GM23338 (cell line): ENCODE measurements at regions not wholly inside any gene's neighbourhood (a gene's known extent, or its start where the extent isn't known, plus 50 kb on each side); places are given as distances from the start of the nearest gene placed in this dataset.

Source experiments
- ATAC-seq: fragments of 200-7000 bp; cut with Tn5 transposase; 3 replicates; pipeline ENCODE4 v1.9.1; 2020
- DNase-seq: peaks from one replicate; pipeline ENCODE4 v3.0.0-alpha.2; 2015; ENCODE audit warnings: low spot score
- H2AFZ ChIP-seq: fragments of 200-600 bp; sonication (generic); 2 replicates; pipeline ENCODE4 v1.8.0; 2016; ENCODE audit warnings: antibody characterized with exemption, mild to moderate bottlenecking, moderate library complexity
- H3F3A ChIP-seq: fragments of 200-600 bp; sonication (generic); replicated peaks from 2 replicates; pipeline ENCODE4 v1.8.0; 2017; ENCODE audit warnings: antibody characterized with exemption, mixed run types, low read depth
- H3K27ac ChIP-seq: fragments of 200-600 bp; sonication (generic); 2 replicates; pipeline ENCODE4 v1.6.1; 2016; ENCODE audit warnings: low read depth
- H3K27me3 ChIP-seq: fragments of 200-600 bp; sonication (generic); 2 replicates; pipeline ENCODE4 v1.8.0; 2016; ENCODE audit warnings: mild to moderate bottlenecking, mixed run types, moderate library complexity; ENCODE audit not compliant: insufficient read depth
- H3K36me3 ChIP-seq: fragments of 200-600 bp; sonication (generic); 2 replicates; pipeline ENCODE4 v1.8.0; 2016; ENCODE audit warnings: mild to moderate bottlenecking; ENCODE audit not compliant: insufficient read depth
- H3K4me1 ChIP-seq: fragments of 200-600 bp; sonication (generic); 2 replicates; pipeline ENCODE4 v1.8.0; 2016; ENCODE audit warnings: mild to moderate bottlenecking, moderate library complexity; ENCODE audit not compliant: insufficient read depth
- H3K4me2 ChIP-seq: fragments of 200-600 bp; sonication (generic); 2 replicates; pipeline ENCODE4 v1.7.1; 2017; ENCODE audit warnings: mixed run types
- H3K4me3 ChIP-seq: fragments of 200-600 bp; sonication (generic); 2 replicates; pipeline ENCODE4 v1.6.1; 2016; ENCODE audit warnings: mixed run types
- H3K79me2 ChIP-seq: fragments of 200-600 bp; sonication (generic); replicated peaks from 2 replicates; pipeline ENCODE4 v1.8.0; 2017; ENCODE audit warnings: mild to moderate bottlenecking; ENCODE audit not compliant: insufficient read depth
- H3K9me2 ChIP-seq: fragments of 200-600 bp; sonication (generic); 2 replicates; pipeline ENCODE4 v1.8.0; 2017; ENCODE audit not compliant: insufficient read depth
- H4K20me1 ChIP-seq: fragments of 200-600 bp; sonication (generic); replicated peaks from 2 replicates; pipeline ENCODE4 v1.8.0; 2017; ENCODE audit warnings: mild to moderate bottlenecking; ENCODE audit not compliant: insufficient read depth
- H3K27ac Mint-ChIP-seq: 2 replicates; pipeline ENCODE4 v1.8.0; 2020; ENCODE audit warnings: inconsistent platforms, mild to moderate bottlenecking, moderate library complexity, mixed read lengths
- H3K27me3 Mint-ChIP-seq: 3 replicates; pipeline ENCODE4 v1.8.0; 2022; ENCODE audit warnings: low read depth, mild to moderate bottlenecking, moderate library complexity, mixed read lengths, inconsistent platforms; ENCODE audit not compliant: insufficient read depth, poor library complexity
- H3K36me3 Mint-ChIP-seq: 3 replicates; pipeline ENCODE4 v1.8.0; 2021; ENCODE audit warnings: low read depth, mild to moderate bottlenecking, inconsistent platforms, moderate library complexity, mixed read lengths
- H3K4me1 Mint-ChIP-seq: 3 replicates; pipeline ENCODE4 v1.8.0; 2020; ENCODE audit warnings: mild to moderate bottlenecking, inconsistent platforms, mixed read lengths
- H3K4me3 Mint-ChIP-seq: 3 replicates; pipeline ENCODE4 v1.8.0; 2021; ENCODE audit warnings: moderate library complexity, mild to moderate bottlenecking, inconsistent platforms, mixed read lengths
- H3K9me3 Mint-ChIP-seq: 3 replicates; pipeline ENCODE4 v1.8.0; 2020; ENCODE audit warnings: moderate library complexity, mild to moderate bottlenecking, inconsistent platforms, mixed read lengths
- CTCF ChIP-seq, 2 experiments: fragments of 200-600 bp in 1 of 2; sonication (generic) in 1 of 2; conservative IDR thresholded peaks; 2 replicates each; pipeline versions ENCODE4 v1.5.1 to v1.6.1; 2016 to 2017; ENCODE audit warnings: antibody characterized with exemption in 2 of 2, low read depth in 2 of 2, mild to moderate bottlenecking in 2 of 2, moderate library complexity in 1 of 2
- EZH2 ChIP-seq: fragments of 200-600 bp; sonication (generic); IDR thresholded peaks from one replicate; pipeline ENCODE4 v1.8.0; 2017; ENCODE audit warnings: antibody characterized with exemption, mild to moderate bottlenecking, low read depth; ENCODE audit not compliant: unreplicated experiment
- EZH2phosphoT487 ChIP-seq: fragments of 200-600 bp; sonication (generic); IDR thresholded peaks from one replicate; pipeline ENCODE4 v1.8.1; 2018; ENCODE audit warnings: antibody characterized with exemption; ENCODE audit not compliant: unreplicated experiment
- JUNB ChIP-seq: IDR thresholded peaks from one replicate; pipeline ENCODE4 v1.6.1; 2016; ENCODE audit warnings: antibody characterized with exemption; ENCODE audit not compliant: unreplicated experiment
- NANOG ChIP-seq: IDR thresholded peaks from 2 replicates; pipeline ENCODE4 v1.6.1; 2016; ENCODE audit warnings: antibody characterized with exemption, borderline replicate concordance
- POLR2AphosphoS5 ChIP-seq: IDR thresholded peaks from 2 replicates; pipeline ENCODE4 v1.6.1; 2016; ENCODE audit warnings: antibody characterized with exemption, low read depth
- STAT1 ChIP-seq: IDR thresholded peaks from one replicate; pipeline ENCODE4 v1.6.1; 2016; ENCODE audit warnings: antibody characterized with exemption; ENCODE audit not compliant: unreplicated experiment
- ZNF114 ChIP-seq: fragments of 250-450 bp; sonication (Bioruptor Pico); IDR thresholded peaks from 2 replicates; pipeline ENCODE4 v1.5.0; 2020; ENCODE audit warnings: mild to moderate bottlenecking, moderate library complexity
- TF ChIP-seq, protein P1 (sequence below): IDR thresholded peaks from one replicate; pipeline ENCODE4 v1.6.1; 2018; ENCODE audit warnings: antibody characterized with exemption; ENCODE audit not compliant: unreplicated experiment

- TF ChIP-seq CTCF (conservative IDR thresholded peaks at IDR 0.05; ENCODE audit: low read depth in 2 of 2) (no peak), EZH2phosphoT487 (no peak)
Measured at GRCh38 chr9:99578666-99579065, 243.0 kb upstream of the NR4A3 start (continued).

- Histone ChIP-seq H3K4me2 (no peak overlapping the region), H4K20me1 (no peaks in the 10 kb centered on the region), H3K36me3 (no peaks in the 10 kb centered on the region), H3K27ac (no peak overlapping the region), H2AFZ (no peak overlapping the region), H3K79me2 (no peaks in the 10 kb centered on the region), H3K4me3 (no peak overlapping the region), H3K9me2 (peaks cover 15% of the 10 kb centered on the region; the same call in 1 of the 2 replicates), H3K27me3 (no peaks in the 10 kb centered on the region), H3F3A (no peaks in the 10 kb centered on the region), H3K4me1 (peaks cover 7% of the 10 kb centered on the region; the same call in 1 of the 2 replicates)
- Mint-ChIP-seq H3K4me1 (peaks cover 3% of the 10 kb centered on the region; the same call in 2 of the 3 replicates), H3K36me3 (0 out of 3 replicates have a peak, but pooled peaks cover 3% of the 10 kb centered on the region), H3K9me3 (peaks cover 9% of the 10 kb centered on the region), H3K4me3 (no peak overlapping the region), H3K27me3 (peaks cover 2% of the 10 kb centered on the region), H3K27ac (no peak overlapping the region)
- no peak for ATAC-seq
- no peak for DNase-seq
- TF ChIP-seq STAT1: no peak
- no peak for TF ChIP-seq ZNF114 (CRISPR knock-in tag)
- TF ChIP-seq POLR2AphosphoS5: no peak
- TF ChIP-seq JUNB: no peak
- TF ChIP-seq CTCF (conservative IDR thresholded peaks at IDR 0.05; ENCODE audit: low read depth in 2 of 2): no peak
- TF ChIP-seq, protein P1, sequence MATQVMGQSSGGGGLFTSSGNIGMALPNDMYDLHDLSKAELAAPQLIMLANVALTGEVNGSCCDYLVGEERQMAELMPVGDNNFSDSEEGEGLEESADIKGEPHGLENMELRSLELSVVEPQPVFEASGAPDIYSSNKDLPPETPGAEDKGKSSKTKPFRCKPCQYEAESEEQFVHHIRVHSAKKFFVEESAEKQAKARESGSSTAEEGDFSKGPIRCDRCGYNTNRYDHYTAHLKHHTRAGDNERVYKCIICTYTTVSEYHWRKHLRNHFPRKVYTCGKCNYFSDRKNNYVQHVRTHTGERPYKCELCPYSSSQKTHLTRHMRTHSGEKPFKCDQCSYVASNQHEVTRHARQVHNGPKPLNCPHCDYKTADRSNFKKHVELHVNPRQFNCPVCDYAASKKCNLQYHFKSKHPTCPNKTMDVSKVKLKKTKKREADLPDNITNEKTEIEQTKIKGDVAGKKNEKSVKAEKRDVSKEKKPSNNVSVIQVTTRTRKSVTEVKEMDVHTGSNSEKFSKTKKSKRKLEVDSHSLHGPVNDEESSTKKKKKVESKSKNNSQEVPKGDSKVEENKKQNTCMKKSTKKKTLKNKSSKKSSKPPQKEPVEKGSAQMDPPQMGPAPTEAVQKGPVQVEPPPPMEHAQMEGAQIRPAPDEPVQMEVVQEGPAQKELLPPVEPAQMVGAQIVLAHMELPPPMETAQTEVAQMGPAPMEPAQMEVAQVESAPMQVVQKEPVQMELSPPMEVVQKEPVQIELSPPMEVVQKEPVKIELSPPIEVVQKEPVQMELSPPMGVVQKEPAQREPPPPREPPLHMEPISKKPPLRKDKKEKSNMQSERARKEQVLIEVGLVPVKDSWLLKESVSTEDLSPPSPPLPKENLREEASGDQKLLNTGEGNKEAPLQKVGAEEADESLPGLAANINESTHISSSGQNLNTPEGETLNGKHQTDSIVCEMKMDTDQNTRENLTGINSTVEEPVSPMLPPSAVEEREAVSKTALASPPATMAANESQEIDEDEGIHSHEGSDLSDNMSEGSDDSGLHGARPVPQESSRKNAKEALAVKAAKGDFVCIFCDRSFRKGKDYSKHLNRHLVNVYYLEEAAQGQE: no peak
- TF ChIP-seq EZH2: no peak
- no peak for TF ChIP-seq NANOG
Measured at GRCh38 chr9:99579964-99580363, 241.7 kb upstream of the NR4A3 start.
